ENCODE measurements at regions not wholly inside any gene's neighbourhood (a gene's known extent, or its start where the extent isn't known, plus 50 kb on each side); places are given as distances from the start of the nearest gene placed in this dataset.
"Not testable (repeated sequence)": the region's sequence is repeated elsewhere in the genome, so short reads cannot be mapped to it uniquely, and the experiment has no call there.

DNA sequence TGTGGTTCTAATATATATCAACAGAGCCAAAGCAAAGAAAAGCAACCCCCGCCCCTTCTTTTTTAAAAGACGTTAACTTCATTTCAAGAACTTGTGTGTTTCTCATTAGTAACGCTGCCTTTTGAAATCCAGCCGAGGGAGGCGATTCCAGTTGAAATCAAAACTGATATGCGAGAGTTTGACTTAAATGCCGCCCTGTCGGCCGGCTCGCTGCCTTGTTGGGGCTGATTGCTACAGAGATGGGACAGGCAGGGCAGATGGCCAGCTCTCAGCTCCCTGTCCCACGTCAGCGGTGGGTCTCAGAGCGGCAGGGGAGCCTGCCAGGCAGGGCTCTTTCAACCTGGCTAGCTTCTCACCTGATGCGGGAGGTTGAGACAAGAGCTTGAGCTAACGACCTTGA, 51.9 kb upstream of the ALX4 start:
- peak; percentile 60 for DNase-seq

DNA sequence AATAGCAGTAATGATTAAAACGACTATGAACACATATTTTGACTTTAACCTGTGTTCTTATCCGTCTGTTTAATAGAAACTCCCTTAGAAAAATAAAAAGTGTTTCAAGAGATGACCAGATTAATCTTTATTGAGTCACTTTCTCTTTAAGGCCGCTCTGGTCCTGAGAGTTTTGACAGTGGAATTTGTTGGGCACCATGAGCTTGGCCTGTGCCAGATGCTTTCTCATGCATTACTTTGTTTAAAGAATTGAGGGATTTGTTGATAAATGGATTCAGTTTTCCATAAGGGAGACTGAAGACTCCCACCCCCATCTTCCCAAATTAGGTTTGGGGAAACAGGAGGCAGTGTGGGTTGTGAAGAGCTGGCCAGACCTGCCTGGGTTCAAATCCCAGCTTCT, 53.2 kb upstream of the ALX4 start:
- DNase-seq = no peak

DNA sequence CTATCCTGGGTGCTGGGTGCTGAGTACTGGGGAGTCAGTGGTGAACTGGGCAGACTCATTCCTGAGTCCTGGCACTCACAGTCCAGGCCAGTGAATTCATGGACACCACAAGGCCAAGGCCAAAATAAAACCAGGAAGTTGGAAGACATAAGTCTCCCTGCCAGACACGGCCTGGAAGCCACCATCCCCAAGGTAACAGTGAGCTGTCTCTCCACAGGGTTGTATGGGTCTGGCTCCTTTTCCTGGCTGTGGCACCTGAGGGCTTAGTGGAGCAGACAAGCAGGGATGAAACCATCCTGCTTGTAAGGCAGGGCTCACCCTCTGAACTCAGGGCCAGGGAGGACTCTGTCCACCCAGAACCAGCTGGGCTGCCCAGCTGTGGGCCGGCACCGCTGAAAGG, 54.7 kb upstream of the ALX4 start:
- no peak for DNase-seq

DNA sequence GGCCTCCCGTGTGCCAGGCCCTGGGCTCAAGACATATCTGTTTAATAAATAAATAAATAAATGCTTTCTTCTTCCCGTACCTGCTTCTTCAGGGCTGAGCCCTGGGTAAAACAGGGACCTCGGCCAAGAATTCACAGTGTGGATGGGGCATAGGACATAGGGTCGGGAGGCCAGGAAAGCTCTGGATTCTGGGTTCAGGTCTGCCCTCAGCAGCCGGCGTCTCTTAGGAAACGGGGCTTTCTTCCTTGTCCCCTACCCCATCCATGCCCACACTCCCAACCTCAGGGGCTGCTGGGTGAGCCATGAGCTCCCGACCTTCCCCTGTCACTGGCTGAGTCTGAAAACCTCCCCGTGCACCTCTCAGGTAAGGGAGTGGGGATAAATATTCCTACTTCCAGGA, 55.7 kb upstream of the ALX4 start:
- DNase-seq = no peak

DNA sequence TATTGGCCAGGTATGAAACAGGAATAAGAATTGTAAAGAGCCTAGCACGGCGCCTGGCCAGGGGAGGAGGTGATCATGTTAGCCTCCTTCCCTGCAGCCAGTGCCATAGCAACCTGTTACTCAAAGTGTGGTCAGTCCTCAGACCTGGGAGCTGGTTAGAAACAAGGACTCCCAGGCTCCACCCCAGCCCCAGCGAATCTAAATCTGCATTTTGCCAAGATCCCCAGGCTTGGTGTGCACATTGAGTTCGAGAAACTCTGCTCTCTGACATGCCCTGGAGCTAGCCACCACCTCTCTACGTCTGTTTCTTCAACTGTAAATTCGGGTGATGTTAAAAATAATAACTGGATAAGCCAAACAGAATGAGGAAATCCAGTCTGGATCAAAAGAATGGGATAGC, 56.1 kb upstream of the ALX4 start:
- no peak for DNase-seq

DNA sequence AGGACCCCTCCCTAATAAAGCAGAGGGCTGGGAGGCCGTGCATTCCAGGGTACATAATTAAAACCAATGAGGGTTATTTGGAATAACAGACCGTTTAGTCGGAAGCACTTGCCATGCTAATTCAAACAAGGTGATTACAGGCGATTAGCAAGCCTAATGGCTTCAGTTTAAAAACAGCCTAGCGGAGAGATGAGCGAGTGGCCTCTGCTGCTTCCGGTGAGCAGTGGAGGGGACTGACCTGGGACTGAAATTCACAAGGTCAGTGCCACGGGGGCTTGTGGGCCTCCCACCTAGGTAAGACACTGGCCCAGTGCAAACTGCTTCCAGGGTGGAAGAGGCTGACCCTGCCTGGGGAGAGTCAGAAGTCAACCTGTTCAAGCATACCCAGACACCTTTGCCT, 56.8 kb upstream of the ALX4 start:
- no peak for DNase-seq

DNA sequence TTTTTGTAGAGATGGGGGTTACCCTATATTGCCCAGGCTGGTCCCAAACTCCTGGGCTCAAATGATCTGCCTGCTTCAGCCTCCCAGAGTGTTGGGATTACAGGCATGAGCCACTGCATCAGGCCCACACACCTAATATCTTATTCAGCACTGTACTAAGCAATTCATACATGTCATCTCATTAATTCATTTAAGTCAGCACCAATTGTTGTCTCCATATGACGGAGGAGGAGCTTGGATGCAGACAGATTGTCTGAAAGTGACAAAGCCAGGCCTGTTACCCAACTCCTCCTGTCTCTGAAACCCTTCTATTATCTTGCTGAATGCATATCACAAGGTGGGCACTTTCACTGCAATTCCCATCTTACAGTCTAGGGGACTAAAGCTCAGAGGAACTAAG, 57.5 kb upstream of the ALX4 start:
- DNase-seq = no peak

DNA sequence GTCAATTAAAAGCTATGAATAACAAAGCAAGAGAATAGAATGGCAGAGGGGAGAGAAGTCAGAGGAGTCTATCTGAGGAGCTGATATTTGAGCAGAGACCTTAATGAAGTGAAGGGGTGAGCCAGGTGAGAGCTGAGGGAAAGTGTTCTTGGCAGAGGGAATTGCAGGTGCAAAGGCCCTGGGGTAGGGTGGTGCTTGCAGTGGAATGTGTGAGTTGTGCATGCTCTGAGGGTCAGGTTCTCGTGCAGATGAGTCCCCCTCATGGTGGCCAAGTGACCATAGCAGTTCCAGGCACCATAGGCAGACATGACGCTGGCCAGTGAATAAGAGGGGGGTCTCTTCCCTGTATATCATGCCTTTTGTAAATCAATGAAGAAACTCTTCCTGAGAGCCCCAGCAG, 58.9 kb upstream of the ALX4 start:
- no peak for DNase-seq

DNA sequence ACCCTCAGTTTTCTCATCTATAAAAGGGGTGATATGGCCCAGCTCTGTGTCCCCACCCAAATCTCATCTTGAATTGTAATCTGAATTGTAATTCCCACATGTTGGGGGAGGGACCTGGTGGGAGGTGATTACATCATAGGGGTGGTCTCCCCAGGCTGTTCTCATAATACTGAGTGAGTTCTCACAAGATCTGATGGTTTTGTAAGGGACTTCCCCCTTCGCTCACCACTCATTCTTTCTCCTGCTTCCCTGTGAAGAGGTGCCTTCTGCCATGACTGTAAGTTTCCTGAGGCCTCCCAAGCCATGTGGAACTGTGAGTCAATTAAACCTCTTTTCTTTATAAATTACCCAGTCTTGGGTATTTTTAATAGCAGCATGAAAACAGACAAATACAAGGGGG, 61.1 kb upstream of the ALX4 start:
- DNase-seq = not testable (repeated sequence)

DNA sequence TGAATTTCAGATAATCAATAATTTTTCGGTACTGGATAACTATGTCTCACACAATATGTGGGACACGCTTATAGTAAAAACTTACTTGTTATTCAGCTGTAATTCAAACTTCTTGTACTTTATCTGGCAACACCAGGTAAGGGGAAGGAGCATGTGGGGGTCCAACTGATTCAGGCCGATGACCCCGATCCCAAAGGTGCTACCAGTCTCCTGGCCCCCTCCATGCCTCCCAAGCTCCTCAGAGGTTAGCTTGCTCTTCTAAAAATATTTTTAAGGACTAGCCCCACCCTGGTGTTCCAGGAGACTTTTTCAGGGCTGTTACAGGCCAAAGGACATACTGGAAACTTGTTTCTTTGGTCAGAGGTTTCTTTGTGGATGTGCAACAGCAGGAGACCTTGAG, 61.8 kb upstream of the ALX4 start:
- DNase-seq = no peak

DNA sequence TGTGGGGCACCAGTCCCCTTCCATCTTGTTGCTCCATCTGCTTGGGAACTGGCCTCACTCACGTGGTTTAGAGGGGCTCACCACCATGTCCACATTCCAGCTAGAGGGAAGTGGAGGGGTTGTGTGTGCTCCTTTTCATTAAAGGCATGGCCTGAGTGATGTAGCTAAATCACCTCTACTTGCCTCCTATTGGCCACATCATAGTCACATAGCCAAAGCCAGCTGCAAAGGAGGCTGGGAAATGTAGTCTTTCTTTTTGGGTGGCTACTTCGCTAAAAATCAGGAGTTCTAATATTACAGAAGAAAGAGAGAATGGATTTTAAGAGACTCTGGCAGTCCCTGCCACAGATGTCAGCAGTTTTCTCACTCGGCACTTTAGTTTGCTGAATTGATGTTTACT, 63.0 kb upstream of the ALX4 start:
- DNase-seq = no peak

DNA sequence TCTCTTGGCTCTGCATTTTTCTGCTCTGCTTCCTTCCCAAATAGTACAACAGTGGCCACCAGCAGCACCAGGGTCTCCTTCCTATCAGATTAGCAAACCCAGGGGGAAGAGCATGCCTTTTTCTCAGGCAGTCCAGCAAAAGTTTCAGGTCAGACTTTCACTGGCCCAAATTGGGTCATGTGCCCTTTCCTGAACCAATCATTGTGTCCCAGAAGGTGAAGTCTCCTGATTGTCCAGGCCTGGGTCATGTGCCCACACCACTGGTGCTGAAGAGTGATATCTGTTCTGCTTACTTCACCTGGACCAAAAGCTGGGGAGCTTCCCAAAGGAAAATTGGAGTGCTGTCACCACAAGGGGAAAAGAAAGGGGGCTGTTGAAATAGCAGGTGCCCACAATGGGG, 64.1 kb upstream of the ALX4 start:
- DNase-seq = no peak

DNA sequence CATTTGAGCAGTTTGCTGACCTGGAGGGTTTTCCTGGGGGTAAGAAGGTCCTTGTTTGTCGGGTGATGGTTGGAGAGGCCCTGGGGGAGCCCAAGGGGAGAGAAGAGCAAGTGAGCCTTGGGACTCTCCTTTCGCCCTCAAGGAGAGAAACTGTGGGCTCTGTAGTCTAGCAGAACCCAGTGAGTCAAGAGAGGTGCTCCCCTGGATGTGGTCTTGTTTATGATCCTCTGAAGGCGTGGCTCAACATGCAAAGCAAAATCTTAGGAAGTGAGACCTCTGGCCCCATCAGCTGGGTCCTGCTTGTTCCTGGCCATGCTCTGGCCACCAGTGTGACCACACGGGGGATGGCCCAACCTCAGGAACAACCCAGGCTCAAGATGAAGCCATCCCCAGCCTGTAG, 66.5 kb upstream of the ALX4 start:
- DNase-seq = no peak

DNA sequence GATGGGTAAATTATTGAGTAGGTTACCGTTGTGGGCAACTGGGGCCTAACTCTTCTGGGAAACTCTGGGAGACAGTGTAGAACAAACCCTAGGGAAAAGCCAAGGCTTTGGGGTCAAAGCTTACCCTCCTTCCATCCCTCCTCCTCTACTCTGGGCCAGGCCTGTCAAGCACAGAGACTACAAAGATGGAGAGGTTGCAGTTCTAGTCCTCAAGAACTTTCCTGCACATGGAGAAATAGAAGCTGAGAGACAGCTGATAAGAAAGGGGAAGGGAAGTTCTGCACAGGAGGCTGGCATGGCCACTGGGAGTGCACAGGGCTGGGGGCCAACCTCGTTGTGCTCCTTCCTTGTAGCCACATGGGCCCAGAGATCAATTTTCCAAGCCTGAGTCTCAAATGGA, 67.2 kb upstream of the ALX4 start:
- DNase-seq = no peak

DNA sequence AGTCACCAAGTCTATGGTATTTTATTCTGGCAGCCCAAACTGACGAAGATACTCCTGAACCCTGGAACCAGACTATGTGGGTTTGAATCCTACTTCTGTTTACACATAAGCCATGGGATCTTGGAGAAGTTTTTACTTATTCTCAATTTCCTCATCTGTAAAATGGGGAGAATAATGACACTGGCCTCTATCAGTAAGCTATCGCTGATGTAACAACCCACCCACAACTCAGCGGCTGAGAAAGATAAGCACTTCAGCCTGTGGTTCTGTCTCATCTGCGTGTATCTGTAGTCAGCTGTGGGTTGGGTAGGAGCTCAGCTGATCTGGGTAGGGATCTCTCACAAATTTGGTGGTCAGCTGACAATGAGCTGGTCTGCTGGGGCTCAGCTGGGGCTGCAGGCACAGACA, 68.0 kb upstream of the ALX4 start:
- DNase-seq = no peak

DNA sequence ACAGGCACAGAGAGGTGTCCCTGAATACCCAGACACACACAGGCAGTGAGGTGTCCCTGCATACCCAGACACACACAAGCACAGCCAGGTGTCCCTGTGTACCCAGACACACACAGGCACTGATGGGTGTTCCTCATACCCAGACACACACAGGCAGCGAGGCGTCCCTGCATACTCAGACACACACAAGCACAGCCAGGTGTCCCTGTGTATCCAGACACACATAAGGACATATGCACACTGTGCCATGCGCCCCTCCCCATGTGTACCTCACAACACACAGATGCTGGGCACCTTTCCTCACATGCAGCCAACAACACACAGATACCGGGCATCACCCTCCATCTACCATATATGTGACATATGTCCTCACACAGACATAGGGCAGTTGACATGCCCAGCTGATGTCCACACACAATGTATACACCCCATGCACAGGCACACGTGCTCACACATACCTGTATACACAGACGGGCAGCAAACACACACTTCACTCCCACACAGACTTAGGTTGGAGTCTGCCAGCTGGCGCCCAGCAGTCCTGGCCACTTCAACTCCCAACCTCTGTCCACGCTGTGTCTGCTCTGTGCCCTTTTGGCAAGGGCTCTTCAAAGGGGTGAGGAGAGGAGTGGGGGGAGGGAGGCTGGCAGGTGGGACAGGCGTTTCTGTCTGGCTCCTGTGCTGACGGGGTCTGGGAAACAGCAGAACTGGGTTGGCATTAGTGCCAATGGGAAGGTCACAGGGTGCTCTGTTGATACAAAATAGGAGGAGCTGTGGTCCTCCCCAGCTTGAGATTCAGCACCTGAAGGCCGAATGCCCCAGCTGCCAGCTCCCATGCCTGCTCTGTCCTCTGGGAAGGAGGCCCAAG, 69.4 kb upstream of the ALX4 start:
- DNase-seq = no peak

DNA sequence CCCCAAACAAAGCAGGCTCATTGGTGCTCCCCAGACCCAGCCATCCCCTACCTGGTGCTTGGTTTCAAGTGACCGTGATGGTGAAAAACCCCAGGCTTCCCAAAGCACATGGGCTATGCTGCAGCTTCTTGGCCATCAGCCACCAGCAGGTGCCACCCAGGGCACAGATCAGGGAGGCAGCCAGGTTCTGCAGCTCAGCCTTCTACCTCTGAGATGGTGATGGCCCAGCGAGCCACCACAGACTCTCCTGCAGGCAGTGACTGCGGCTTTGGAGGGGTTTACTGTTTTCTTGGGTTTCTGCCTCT, 70.0 kb upstream of the ALX4 start:
- no peak for DNase-seq

DNA sequence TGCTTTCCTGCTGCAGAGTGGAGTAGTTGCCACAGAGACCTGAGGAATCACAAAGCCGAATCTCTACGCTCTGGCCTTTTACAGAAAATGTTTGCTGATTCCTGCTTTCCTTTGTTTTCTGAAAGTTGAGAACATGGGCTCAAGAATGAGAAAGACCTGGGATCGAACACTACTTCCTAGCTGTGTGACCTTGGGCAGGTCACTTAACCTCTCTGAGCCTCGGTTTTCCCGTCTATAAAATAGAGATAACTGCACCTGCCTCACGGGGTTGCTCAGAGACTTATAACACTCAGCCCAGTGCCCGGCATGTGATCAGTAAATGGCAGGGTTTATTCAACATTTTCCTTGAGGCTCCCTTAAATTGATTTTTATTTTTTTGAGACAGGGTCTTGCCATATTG, 70.9 kb upstream of the ALX4 start:
- no peak for DNase-seq

DNA sequence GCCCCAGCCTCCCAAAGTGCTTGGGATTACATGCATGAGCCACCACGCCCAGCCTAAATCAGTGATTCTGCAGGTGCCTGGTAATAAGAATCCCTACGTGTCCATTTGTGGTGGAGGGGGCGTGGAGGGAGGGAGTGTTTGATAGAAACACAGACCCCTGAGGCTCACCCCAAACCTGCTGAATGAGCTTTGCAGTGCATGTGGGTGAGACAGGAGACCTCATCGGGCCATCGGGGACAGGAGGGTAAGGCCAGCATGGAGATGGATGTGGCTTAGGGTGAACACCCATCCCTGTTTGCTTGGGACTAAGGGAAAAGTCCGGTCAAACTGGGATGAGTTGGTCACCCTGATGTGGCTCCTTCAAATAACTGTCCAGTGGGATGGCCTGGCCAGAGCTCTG, 71.3 kb upstream of the ALX4 start:
- no peak for DNase-seq

DNA sequence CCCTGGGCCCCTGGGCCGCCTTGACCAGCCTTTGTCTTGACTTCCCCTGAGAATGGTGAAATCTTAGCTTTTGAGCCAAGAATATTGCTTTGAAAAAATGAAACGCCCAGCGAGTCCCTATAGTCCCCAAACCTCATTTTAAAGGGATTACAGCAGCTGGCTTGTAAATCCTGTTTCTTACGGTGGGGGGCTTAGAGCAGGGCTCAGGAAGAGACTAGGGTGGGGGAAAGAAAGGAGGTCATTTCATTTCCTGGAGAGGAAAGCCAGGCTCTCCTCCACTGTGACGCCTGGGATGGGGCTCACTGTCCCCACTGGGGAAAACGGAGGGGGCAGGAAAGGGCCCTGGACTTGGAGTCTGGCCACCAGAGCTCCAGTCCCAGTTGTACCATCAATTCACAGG, 72.2 kb upstream of the ALX4 start:
- no peak for DNase-seq

DNA sequence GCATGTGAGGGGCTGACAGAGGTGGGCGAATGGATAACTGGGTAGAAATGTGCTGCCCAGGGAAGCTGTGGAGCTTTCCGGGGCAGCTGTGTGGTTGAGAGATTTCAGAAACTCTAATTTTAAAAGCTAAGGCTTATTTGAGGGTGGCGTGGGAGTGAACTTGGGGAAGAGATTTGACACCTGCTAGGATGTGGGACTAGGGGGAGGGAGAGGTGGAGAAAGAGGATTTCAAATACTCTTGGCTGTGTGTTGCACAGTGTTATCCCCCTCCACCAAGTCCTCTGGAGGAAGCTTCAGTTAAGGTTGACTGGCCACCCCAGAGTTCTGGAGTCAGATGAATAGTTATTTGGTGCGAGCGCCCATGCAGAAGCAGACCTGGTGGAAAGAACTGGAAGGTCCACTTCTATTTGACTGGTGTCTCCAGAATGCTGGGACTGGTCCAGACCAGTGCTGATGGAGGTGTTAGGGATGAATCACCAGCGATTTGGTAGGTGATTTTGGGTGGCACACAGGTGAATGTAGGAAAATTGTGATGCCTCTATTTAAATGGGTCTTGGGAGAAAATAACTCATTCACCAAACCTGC, 72.8 kb upstream of the ALX4 start:
- no peak for DNase-seq

DNA sequence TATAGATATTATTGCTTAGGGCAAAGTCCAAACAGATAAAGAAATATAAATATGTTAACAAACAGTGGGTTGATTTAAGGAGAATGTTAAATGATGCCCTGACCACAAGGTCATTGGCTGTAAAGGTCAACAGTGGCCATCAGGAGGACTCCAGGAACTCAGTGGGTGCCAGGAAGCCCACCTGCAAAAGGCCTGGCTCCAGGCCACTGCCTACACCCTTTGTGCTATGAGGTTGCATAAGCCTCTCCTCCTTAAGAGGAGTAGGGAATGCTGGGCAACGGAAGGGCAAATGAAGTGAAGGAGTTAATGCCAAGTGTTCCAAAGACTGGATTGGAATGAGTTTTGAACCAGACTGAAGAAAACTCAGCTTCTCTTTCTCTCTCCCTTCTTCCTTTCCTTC, 73.3 kb upstream of the ALX4 start:
- no peak for DNase-seq

DNA sequence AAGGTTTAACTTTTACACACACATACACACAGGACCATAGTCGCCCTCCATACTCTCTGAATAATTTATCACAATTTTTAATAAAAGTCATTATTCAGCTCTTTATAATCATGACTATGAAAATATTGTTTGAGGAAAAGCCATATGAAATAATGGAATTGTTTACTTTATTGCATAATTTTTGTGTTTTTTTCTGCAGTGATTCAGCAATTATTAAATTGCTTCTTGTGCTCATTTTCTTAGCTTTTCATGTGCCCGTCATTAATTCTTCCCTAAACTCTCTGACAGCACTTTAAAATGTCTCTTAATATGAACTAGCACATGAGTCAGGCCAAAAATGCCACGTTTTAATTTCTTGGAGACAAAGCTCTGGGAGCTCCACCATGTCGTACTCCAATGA, 77.5 kb upstream of the ALX4 start:
- DNase-seq = no peak

DNA sequence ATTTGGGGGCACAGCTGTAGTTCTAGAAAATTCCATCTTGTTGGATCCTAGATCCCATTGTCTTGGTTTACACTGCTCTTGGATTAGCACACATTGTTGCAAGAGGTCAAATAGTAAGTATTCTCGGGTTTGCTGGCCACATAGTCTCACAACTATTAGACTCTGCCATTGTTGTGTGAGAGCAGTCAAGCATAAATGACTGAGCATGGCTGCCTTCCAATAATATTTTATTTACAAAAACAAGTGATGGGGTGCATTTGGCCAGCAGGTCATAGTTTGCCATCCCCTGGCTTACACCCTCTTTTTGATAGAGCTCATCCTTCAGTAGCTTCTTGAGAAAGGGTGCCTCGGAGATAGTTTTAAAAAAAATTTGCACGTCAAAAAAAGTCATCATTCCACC, 77.9 kb upstream of the ALX4 start:
- no peak for DNase-seq
